GM21737 (cell line): ENCODE measurements at regions not wholly inside any gene's neighbourhood (a gene's known extent, or its start where the extent isn't known, plus 50 kb on each side); places are given as distances from the start of the nearest gene placed in this dataset.

Experiments used
- ATAC-seq: cut with Tn5 transposase; IDR thresholded peaks from one replicate; pipeline ENCODE4 v1.9.1; 2021; ENCODE audit warnings: mild to moderate bottlenecking, moderate library complexity; ENCODE audit not compliant: unreplicated experiment

DNA sequence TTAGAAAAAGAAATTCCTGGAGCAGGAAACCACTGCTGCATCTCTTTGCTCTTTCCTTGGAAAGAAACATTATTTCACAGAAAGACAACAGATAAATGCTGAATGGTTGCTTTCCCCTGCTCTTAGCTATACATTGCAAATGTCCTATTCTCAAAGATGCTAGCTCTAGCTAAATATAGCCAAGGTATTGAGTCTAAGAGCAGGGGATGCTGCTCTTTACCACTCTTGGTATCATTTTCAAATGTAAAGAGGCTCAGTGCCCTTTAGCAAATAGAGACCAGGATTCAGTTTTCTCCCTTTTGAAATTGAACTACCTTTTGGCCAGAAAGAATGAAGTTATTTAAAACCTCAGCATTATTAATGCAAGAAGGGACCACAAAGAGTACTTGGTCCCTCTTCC lies 104.0 kb upstream of the FUT8 start:
- ATAC-seq: no peak

- no peak for ATAC-seq
Observed at GRCh38 chr14:65310568-65310967, 102.0 kb upstream of the FUT8 start.

- no peak for ATAC-seq
Observed at GRCh38 chr14:65312859-65313258, 99.7 kb upstream of the FUT8 start.

DNA sequence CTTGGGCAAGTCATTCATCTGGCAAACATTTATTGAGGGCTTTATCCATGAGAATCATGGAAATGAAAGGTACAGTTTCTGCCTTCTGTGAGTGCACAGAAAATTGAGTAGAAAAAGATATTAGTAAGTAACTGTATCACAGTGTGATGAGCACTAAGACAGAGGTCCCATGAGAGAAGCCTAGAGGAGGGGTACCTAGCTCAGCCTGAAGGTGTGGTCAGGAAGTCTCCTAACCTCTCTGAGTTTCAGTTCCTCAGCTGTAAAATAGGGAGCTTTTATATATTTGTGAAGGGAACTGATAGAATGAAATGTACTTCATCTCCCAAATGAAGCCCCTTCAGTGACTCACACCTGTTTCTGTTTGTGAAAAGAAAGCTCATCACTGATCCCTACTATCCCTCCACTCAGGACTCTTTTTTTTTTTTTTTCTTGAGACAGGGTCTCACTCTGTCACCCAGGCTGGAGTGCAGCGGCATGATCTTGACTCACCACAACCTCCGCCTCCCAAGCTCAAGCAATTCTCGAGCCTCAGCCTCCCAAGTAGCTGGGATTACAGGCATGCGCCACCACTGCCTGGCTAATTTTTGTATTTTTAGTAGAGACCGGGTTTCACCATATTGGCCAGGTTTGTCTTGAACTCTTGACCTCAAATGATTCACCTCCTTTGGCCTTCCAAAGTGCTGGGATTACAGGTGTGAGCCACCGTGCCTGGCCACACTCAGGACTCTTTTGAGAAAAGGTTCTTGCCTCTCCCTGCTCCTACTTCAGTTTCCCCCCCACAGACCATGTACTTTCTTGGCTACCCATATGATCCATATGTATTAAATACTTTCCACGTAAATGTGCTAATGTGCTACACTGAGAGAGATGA lies 93.7 kb upstream of the FUT8 start:
- peak; percentile 48 for ATAC-seq

DNA sequence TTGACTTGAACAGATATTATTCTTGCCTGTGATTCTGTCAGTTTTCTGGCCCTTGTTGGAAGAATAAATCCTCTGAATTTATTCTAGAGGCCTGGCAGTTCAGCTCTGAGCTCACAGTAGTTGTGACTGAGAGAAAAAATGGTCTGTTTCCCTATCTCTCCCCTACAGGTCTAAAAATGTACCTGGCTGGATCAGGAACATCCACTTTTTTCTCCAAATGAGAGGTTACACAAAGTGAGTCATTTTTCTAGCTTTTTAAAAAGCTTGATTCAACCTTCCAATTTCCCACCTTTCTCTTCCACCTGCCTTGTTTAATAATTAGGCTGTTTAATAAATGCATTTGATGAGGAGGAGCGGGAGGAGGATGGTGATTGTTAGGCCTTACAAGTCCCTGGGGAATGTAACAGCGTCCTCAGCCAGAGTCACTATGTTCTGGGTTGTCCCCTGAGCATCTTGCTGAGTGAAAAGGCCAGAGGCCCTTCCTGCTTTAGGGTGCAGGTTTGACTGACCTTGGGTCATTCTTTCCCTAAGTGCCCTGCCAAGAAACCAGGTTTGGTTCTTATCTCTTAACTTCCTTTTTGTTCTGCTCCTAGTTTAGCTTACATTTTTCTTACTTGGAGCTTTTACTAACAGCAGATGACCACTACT lies 91.7 kb upstream of the FUT8 start:
- no peak for ATAC-seq

DNA sequence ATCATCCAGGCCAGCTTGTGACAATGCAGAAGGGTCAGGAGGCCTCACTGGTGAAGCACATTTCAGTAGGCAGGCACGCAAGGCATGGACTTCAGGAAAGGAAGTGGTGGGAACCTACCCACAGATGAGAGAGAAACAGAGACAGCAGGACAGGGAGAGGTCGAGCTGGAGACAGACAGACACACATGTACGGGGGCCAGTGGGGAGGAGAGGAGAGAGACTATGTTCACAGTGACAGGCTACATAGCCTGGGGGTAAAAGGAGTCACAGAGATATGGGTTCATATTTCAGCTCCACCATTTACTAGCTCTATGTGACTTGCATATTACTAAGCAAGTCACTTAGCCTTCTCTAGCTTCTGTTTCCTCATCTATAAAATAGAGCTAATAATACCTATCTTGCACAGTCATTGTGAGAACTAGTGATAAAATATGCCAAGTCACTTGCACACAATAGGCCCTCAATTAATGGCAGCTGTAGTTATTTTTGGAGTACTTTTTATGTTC lies 91.1 kb upstream of the FUT8 start:
- ATAC-seq: peak; percentile 46

DNA sequence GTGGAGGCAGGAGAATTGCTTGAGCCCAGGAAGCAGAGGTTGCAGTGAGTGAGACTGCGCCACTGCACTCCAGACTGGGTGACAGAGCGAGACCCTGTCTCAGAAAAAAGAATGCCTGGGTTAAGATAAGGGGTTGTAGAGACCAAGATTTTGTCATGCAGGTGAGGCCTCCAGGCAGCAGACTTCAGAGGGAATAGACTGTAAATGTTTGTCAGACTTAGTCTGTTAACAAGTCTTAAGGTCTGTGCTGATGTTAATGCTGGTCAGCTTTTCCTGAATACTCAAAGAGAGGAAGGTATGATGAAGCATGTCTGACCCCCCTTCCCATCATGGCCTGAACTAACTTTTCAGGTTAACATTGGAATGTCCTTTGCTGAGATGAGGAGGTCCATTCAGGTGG lies 83.0 kb upstream of the FUT8 start:
- ATAC-seq: no peak

GRCh38 chr14:65329911-65330310 lies 82.6 kb upstream of the FUT8 start:
- ATAC-seq: no peak

- ATAC-seq: no peak
Observed at GRCh38 chr14:65330416-65330815, 82.1 kb upstream of the FUT8 start.

- ATAC-seq: no peak
Observed at GRCh38 chr14:65331652-65332051, 80.9 kb upstream of the FUT8 start.

GRCh38 chr14:65332141-65332871 lies 80.2 kb upstream of the FUT8 start:
- ATAC-seq: no peak

GRCh38 chr14:65333943-65334687 lies 78.4 kb upstream of the FUT8 start:
- no peak for ATAC-seq

- no peak for ATAC-seq
Observed at GRCh38 chr14:65334765-65335410, 77.6 kb upstream of the FUT8 start.

- no peak for ATAC-seq
Observed at GRCh38 chr14:65335411-65335947, 77.1 kb upstream of the FUT8 start.

DNA sequence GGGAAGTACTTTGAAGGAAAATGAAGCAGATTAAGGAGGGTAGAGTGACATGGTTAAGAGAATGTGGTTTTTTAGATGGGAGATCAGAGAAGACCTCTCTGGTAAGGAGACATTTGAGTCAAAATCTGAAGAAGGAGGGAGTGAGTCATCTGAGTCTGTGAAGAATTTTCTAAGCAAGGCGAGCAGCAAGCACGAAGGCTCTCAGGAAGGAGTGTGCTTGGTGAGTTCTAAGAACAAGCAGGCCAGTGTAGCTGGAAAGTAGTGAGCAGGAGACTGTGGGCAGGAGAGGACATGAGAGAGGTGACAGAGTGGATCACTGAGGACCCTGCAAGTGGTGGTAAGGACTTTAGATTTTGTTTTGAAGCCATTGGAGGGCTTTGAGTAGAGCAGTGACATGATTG lies 76.3 kb upstream of the FUT8 start:
- ATAC-seq: no peak

GRCh38 chr14:65339866-65340265 lies 72.7 kb upstream of the FUT8 start:
- ATAC-seq: no peak

DNA sequence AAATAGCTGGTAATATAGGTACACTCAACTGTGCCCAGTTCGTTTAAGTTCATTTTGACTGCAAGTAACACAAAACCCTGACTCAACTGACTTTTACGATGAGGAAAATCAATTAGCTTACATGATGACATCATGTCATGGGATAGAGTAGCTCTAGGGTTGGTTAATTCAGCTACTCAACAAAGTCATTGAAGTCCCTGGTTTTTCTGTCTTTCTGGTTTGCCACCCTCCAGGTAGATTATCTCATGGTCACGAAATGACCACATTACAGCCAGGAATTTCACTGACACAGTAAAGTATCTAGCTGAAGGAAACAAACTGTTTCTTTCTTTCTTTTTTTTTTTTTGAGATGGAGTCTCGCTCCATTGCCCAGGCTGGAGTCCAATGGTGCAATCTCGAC lies 68.5 kb upstream of the FUT8 start:
- ATAC-seq: no peak

DNA sequence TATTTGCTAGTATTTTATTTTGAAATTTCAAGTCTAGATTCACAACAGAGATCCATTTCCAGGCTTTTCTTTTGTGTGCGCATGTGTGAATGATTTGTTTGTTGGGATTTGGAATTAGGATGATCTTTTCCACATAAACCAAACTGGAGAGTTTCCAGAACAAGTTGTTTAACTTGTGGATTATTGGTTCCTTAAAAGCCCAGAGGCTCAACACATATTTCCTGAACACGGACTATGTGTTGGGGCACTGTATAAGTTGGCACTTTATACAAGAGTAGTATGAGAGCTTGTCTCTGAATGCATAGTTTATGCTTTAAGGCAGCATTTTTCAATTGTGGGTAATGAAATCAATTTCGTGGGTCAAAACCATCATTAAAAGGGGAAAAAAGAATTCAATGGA lies 67.3 kb upstream of the FUT8 start:
- ATAC-seq: no peak

GRCh38 chr14:65346474-65346873 lies 66.1 kb upstream of the FUT8 start:
- no peak for ATAC-seq

DNA sequence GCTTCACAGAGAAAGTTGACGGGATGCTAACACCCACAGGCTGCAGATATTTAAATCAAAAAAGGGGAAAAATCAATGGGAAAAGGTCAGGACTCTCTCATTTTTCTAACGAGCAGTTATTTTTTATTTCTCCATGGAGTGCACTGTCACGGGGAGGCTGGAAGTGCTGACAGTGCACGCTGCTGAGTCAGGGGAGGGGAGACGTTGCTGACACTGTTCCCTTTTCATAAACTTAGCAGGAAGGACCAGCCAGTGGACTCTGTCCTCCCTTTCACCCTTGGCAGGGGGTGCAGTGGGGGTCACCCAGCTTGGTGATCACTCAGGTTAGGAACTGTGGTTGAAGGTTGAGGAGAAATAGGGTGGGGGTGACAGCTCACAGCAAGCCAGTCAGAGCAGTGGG lies 65.6 kb upstream of the FUT8 start:
- ATAC-seq: no peak
